ENCODE measurements at regions not wholly inside any gene's neighbourhood (a gene's known extent, or its start where the extent isn't known, plus 50 kb on each side); places are given as distances from the start of the nearest gene placed in this dataset.

DNA sequence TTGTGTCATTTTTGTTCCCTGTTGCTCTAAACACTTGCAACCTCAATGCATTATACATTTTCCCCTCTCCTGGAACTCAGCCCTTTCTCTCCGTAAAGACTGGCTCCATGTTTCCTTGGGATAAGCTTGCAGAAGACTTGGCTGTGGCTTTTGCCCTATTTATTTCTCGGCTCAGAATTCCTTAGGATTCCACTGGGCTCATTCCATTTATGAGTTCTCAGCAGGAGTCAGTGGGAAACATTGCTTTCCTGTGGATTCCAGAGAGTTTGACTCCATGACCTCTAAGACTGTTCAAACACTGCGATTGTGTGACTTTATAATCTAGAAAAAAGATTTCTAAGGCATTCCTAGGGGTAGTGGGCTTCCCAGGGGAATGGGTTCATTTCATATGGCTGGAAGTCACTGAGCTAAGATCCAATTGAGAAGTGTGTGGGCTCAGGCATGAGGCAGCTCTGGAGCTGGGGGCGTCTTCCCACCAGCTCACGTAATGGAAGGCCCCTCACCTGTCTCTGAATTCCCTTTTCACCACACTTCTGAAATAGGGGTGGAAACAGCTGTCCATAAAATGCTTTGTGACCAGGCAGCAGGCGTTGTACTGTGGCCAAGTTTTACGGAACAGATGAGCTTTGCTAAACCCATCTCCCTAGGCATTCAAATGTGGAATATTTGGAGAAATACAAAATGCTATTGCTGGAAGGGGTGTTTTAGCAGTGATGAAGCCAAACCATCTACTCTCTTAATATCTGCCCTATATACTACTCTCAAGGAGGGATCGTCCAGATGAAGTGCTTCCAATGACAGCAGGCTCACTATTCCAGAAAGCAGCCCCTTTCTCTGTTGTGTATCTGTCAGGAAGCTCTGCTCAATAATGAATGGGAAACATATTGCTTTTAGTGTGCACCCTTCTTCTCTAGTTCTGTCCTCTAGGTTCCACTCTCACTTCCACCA, 91.8 kb upstream of the BCL6 start:
- DNase-seq: no peak
- intact Hi-C loops (cut with DNase I): loop anchor here in 1 of 10 donors (10.0 kb wide), 1 partner anchor 1318 kb away; no protein-coding TSS in a partner anchor
- no peaks in the 10 kb centered on the region for H3K27me3 ChIP-seq
- no peak for ATAC-seq
- peaks cover 0 to 7% (median 0%) of the 10 kb centered on the region in 11 donors for H3K9me3 ChIP-seq
- H3K27ac ChIP-seq: no peak overlapping the region
- WGBS, 2 donors: 63 to 68% methylated on average over 8 of the region's 8 CpGs
- no peaks in the 10 kb centered on the region for H3K36me3 ChIP-seq
- no peak overlapping the region for H3K4me3 ChIP-seq
- TF ChIP-seq, protein P1, sequence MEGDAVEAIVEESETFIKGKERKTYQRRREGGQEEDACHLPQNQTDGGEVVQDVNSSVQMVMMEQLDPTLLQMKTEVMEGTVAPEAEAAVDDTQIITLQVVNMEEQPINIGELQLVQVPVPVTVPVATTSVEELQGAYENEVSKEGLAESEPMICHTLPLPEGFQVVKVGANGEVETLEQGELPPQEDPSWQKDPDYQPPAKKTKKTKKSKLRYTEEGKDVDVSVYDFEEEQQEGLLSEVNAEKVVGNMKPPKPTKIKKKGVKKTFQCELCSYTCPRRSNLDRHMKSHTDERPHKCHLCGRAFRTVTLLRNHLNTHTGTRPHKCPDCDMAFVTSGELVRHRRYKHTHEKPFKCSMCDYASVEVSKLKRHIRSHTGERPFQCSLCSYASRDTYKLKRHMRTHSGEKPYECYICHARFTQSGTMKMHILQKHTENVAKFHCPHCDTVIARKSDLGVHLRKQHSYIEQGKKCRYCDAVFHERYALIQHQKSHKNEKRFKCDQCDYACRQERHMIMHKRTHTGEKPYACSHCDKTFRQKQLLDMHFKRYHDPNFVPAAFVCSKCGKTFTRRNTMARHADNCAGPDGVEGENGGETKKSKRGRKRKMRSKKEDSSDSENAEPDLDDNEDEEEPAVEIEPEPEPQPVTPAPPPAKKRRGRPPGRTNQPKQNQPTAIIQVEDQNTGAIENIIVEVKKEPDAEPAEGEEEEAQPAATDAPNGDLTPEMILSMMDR (IDR thresholded peaks at IDR 0.05): no peak
- no peaks in the 10 kb centered on the region for H3K4me1 ChIP-seq

GRCh38 chr3:187838016-187838540, 92.8 kb upstream of the BCL6 start:
- intact Hi-C loops (cut with DNase I): loop anchor here in 1 of 10 donors (10.0 kb wide), 1 partner anchor 1317 kb away; no protein-coding TSS in a partner anchor
- WGBS, 2 donors: 85 to 87% methylated on average over 5 of the region's 5 CpGs
- Histone ChIP-seq H3K4me3 (no peak overlapping the region), H3K9me3 (peaks cover 0 to 7% (median 0%) of the 10 kb centered on the region in 11 donors), H3K36me3 (no peaks in the 10 kb centered on the region), H3K4me1 (no peaks in the 10 kb centered on the region), H3K27ac (no peak overlapping the region), H3K27me3 (no peaks in the 10 kb centered on the region)
- TF ChIP-seq, protein P1 (IDR thresholded peaks at IDR 0.05): no peak
- no peak for ATAC-seq
- no peak for DNase-seq

GRCh38 chr3:187839422-187839821, 94.2 kb upstream of the BCL6 start:
- H3K27me3 ChIP-seq: no peaks in the 10 kb centered on the region
- H3K4me1 ChIP-seq: no peaks in the 10 kb centered on the region
- TF ChIP-seq, protein P1 (IDR thresholded peaks at IDR 0.05): no peak
- intact Hi-C loops (cut with DNase I): loop anchor here in 1 of 10 donors (10.0 kb wide), 1 partner anchor 1315 kb away; no protein-coding TSS in a partner anchor
- H3K27ac ChIP-seq: no peak overlapping the region
- ATAC-seq (no peak), DNase-seq (no peak)
- no peaks in the 10 kb centered on the region for H3K36me3 ChIP-seq
- 86 to 89% methylated on average over 5 of the region's 5 CpGs for WGBS, 2 donors
- H3K9me3 ChIP-seq: peaks cover 0 to 6% (median 0%) of the 10 kb centered on the region in 11 donors
- no peak overlapping the region for H3K4me3 ChIP-seq

GRCh38 chr3:187840856-187841255, 95.6 kb upstream of the BCL6 start:
- Histone ChIP-seq H3K4me1 (no peaks in the 10 kb centered on the region), H3K36me3 (no peaks in the 10 kb centered on the region), H3K27ac (no peak overlapping the region), H3K27me3 (peaks cover 0 to 2% (median 0%) of the 10 kb centered on the region in 7 donors), H3K4me3 (no peak overlapping the region), H3K9me3 (no peaks in the 10 kb centered on the region)
- TF ChIP-seq, protein P1 (IDR thresholded peaks at IDR 0.05): no peak
- no peak for ATAC-seq
- 95 to 96% methylated on average over 2 of the region's 2 CpGs for WGBS, 2 donors
- intact Hi-C loops (cut with DNase I): no loop called here
- no peak for DNase-seq
